Natural killer cell (primary cell): ENCODE measurements at regions not wholly inside any gene's neighbourhood (a gene's known extent, or its start where the extent isn't known, plus 50 kb on each side); places are given as distances from the start of the nearest gene placed in this dataset.

Experiments used
- ATAC-seq, 3 donors: fragments of 150-1000 bp in 2 of 3; fragments of 200-7000 bp in 1 of 3; cut with Tn5 transposase; 1 replicate in 1 of 3; 2 replicates in 2 of 3; pipeline ENCODE4 v1.10.0; 2021; ENCODE audit warnings: mild to moderate bottlenecking in 2 of 3, moderate library complexity in 2 of 3
- DNase-seq, 2 donors: peaks; one replicate each; pipeline versions ENCODE4 v3.0.0 to v3.0.0-alpha.2; 2013 to 2021; ENCODE audit warnings: mixed read lengths in 1 of 2
- H3K27ac ChIP-seq: one replicate; pipeline ENCODE4 v1.5.1; 2013; ENCODE audit warnings: mild to moderate bottlenecking, low read length
- H3K27me3 ChIP-seq: one replicate; pipeline ENCODE4 v1.6.1; 2013; ENCODE audit warnings: low read length; ENCODE audit not compliant: control insufficient read depth, insufficient read depth
- H3K36me3 ChIP-seq: one replicate; pipeline ENCODE4 v1.6.1; 2013; ENCODE audit warnings: low read length; ENCODE audit not compliant: control insufficient read depth, insufficient read depth
- H3K4me1 ChIP-seq: one replicate; pipeline ENCODE4 v1.6.1; 2013; ENCODE audit warnings: low read length; ENCODE audit not compliant: control insufficient read depth, insufficient read depth
- H3K4me3 ChIP-seq: one replicate; pipeline ENCODE4 v1.5.1; 2013; ENCODE audit warnings: low read length
- H3K9me3 ChIP-seq: one replicate; pipeline ENCODE4 v1.6.1; 2013; ENCODE audit warnings: low read length; ENCODE audit not compliant: control insufficient read depth, insufficient read depth
- H3K27ac Mint-ChIP-seq, 2 donors: one replicate each; pipeline ENCODE4 v1.8.0; 2022; ENCODE audit warnings: mild to moderate bottlenecking in 2 of 2, mixed read lengths in 2 of 2, moderate library complexity in 1 of 2
- H3K27me3 Mint-ChIP-seq, 2 donors: one replicate each; pipeline ENCODE4 v1.8.0; 2022; ENCODE audit warnings: low read depth in 2 of 2, mixed read lengths in 2 of 2
- H3K36me3 Mint-ChIP-seq: one replicate; pipeline ENCODE4 v1.8.0; 2022; ENCODE audit warnings: mixed read lengths
- H3K4me1 Mint-ChIP-seq, 2 donors: one replicate each; pipeline ENCODE4 v1.8.0; 2022; ENCODE audit warnings: mixed read lengths in 2 of 2
- H3K4me3 Mint-ChIP-seq: one replicate; pipeline ENCODE4 v1.8.0; 2022; ENCODE audit warnings: mild to moderate bottlenecking, moderate library complexity, mixed read lengths
- H3K9me3 Mint-ChIP-seq, 2 donors: one replicate each; pipeline ENCODE4 v1.8.0; 2022; ENCODE audit warnings: mixed read lengths in 2 of 2
- WGBS: methylation state at CpG from one replicate; pipeline ENCODE4 v1.1.7; 2013; ENCODE audit warnings: missing lambda C conversion rate; ENCODE audit not compliant: insufficient coverage; 5-methylcytosine and 5-hydroxymethylcytosine counted together
- intact Hi-C: fragments of 100-400 bp; cut with micrococcal nuclease; formaldehyde crosslinking; loops from one replicate; pipeline ENCODE4 v1.14.2; 2022
- TF ChIP-seq, protein P1 (sequence below): fragments of 200-600 bp; IDR thresholded peaks from one replicate; pipeline ENCODE4 v1.8.0; 2022; ENCODE audit warnings: antibody characterized with exemption

DNA sequence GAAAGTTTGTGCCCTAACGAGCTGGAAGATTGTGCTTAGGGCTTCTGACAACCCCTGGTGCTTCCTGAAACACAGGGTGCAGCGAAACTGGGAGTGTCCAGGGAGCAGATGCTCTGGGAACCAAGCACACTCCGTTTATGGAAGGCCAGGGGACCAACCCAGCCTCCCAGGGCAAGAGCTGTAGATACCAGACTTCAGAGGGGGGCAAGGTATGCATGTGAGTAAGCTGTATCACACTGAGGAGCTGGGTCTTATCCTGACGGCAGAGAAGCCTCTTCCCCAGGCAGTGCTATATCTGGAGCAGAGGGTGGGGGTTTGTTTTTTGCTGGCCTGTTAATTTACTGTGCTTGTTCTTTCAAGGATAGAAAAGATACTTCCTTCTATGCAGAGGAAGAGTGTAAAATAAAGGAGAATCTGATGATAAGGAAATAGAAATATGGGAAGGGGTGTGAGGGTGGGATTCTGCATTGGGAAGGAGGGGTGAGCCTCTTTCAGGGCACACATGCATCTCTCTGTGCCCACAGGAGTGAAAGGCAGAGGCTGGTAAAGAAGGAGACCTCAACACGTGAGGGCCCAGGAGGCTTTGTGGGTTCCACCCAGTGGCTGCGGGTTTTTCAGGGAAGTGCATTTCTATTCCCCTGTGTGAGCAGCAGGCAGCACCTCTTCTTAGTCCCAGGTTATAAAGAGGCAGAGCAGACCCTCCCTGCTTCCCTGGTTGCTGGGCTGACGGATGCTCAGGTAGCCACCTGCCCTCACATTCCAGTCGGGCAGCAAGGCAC lies 314.1 kb downstream of the TCERG1L start:
- Mint-ChIP-seq H3K4me1 (no peaks in the 10 kb centered on the region), H3K4me3 (no peak overlapping the region), H3K27ac (no peak overlapping the region), H3K9me3 (no peaks in the 10 kb centered on the region), H3K36me3 (no peaks in the 10 kb centered on the region), H3K27me3 (peaks cover 4 to 10% of the 10 kb centered on the region in 2 donors)
- WGBS = 60% methylated on average over 8 of the region's 8 CpGs
- TF ChIP-seq, protein P1, sequence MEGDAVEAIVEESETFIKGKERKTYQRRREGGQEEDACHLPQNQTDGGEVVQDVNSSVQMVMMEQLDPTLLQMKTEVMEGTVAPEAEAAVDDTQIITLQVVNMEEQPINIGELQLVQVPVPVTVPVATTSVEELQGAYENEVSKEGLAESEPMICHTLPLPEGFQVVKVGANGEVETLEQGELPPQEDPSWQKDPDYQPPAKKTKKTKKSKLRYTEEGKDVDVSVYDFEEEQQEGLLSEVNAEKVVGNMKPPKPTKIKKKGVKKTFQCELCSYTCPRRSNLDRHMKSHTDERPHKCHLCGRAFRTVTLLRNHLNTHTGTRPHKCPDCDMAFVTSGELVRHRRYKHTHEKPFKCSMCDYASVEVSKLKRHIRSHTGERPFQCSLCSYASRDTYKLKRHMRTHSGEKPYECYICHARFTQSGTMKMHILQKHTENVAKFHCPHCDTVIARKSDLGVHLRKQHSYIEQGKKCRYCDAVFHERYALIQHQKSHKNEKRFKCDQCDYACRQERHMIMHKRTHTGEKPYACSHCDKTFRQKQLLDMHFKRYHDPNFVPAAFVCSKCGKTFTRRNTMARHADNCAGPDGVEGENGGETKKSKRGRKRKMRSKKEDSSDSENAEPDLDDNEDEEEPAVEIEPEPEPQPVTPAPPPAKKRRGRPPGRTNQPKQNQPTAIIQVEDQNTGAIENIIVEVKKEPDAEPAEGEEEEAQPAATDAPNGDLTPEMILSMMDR = no peak
- no peaks in the 10 kb centered on the region for H3K27me3 ChIP-seq
- ATAC-seq (no peak), DNase-seq (no peak)
- H3K9me3 ChIP-seq = no peaks in the 10 kb centered on the region
- H3K36me3 ChIP-seq = no peaks in the 10 kb centered on the region
- no peak overlapping the region for H3K4me3 ChIP-seq
- no peak overlapping the region for H3K27ac ChIP-seq
- intact Hi-C loops = no loop called here
- H3K4me1 ChIP-seq = no peaks in the 10 kb centered on the region

DNA sequence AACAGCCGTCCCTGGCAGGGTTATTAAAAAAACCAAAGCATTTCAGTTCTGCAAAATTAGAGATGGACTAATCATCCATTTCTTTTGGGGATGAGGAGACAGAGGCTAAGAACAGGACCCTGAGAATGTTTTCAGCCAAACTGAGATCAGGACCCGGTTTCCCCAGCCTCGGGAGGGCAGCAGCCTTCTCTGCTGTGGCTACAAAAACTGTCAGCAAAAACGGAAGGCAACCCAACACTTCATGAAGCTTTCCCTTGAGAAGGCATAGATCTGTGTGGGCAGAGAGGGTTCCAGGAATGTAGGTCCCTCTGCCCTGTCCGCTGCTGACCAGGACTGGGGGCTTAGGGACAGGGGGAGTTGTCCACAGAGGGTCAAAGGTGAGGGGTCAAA lies 313.5 kb downstream of the TCERG1L start:
- Mint-ChIP-seq H3K4me3 (no peak overlapping the region), H3K36me3 (no peaks in the 10 kb centered on the region), H3K9me3 (no peaks in the 10 kb centered on the region), H3K27me3 (peaks cover 4 to 10% of the 10 kb centered on the region in 2 donors), H3K27ac (no peak overlapping the region), H3K4me1 (no peaks in the 10 kb centered on the region)
- WGBS = 78% methylated on average over 5 of the region's 5 CpGs
- H3K27ac ChIP-seq = no peak overlapping the region
- H3K27me3 ChIP-seq = no peaks in the 10 kb centered on the region
- TF ChIP-seq, protein P1 = no peak
- no peak for DNase-seq
- intact Hi-C loops = no loop called here
- no peaks in the 10 kb centered on the region for H3K36me3 ChIP-seq
- ATAC-seq = no peak
- no peak overlapping the region for H3K4me3 ChIP-seq
- no peaks in the 10 kb centered on the region for H3K4me1 ChIP-seq
- no peaks in the 10 kb centered on the region for H3K9me3 ChIP-seq

DNA sequence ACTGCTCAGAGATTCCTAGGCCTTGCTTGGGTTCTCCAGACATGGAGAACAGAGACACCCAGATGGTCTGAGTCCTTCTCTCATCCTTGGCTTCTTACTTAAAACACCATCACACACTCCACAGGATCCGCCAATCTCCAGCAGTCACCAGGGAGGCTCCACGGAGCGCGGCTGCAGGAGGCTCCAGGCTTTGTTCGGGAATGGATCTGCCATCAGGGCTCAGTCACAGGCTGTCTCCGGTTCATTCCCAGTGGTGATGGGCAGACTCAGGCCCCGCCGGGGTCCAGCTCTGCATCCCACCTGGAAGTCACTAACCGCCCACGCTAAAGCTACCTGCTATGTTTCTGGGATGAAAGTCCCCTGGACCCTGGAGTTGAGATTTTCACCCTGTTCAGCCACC lies 312.9 kb downstream of the TCERG1L start:
- Mint-ChIP-seq H3K27ac (no peak overlapping the region), H3K36me3 (no peaks in the 10 kb centered on the region), H3K4me1 (no peaks in the 10 kb centered on the region), H3K9me3 (no peaks in the 10 kb centered on the region), H3K4me3 (no peak overlapping the region), H3K27me3 (peaks cover 4 to 10% of the 10 kb centered on the region in 2 donors)
- Histone ChIP-seq H3K4me3 (no peak overlapping the region), H3K4me1 (no peaks in the 10 kb centered on the region), H3K36me3 (no peaks in the 10 kb centered on the region), H3K27ac (no peak overlapping the region), H3K9me3 (no peaks in the 10 kb centered on the region), H3K27me3 (no peaks in the 10 kb centered on the region)
- TF ChIP-seq, protein P1 = no peak
- 95% methylated on average over 10 of the region's 10 CpGs for WGBS
- DNase-seq = no peak
- no peak for ATAC-seq
- intact Hi-C loops = no loop called here
